ENCODE measurements at regions not wholly inside any gene's neighbourhood (a gene's known extent, or its start where the extent isn't known, plus 50 kb on each side); places are given as distances from the start of the nearest gene placed in this dataset.
"Not testable (repeated sequence)": the region's sequence is repeated elsewhere in the genome, so short reads cannot be mapped to it uniquely, and the experiment has no call there.

DNA sequence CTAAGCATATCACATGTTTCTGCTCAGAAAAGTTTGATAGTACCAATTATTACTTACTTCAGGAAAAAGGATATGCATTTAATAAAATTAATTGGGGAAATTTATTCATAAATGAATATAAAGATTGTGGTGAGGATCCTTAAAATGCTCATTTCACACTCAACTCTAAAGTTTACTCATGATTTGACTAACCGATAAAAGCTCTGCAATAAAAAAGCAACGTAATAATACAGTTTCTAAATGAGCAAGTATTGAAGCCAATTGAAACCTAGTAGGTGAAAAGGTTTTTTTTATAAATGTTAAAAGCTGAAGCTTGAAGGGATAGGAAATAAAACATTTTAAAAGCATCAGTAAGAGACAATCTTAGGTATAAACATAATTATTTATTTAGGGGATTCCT lies 308.3 kb upstream of the STEAP1 start:
- DNase-seq (ENCODE audit: low read depth), result no peak
- no peak overlapping the region for H3K4me3 ChIP-seq (ENCODE audit: low read depth, low read length)
- TF ChIP-seq, protein P1, sequence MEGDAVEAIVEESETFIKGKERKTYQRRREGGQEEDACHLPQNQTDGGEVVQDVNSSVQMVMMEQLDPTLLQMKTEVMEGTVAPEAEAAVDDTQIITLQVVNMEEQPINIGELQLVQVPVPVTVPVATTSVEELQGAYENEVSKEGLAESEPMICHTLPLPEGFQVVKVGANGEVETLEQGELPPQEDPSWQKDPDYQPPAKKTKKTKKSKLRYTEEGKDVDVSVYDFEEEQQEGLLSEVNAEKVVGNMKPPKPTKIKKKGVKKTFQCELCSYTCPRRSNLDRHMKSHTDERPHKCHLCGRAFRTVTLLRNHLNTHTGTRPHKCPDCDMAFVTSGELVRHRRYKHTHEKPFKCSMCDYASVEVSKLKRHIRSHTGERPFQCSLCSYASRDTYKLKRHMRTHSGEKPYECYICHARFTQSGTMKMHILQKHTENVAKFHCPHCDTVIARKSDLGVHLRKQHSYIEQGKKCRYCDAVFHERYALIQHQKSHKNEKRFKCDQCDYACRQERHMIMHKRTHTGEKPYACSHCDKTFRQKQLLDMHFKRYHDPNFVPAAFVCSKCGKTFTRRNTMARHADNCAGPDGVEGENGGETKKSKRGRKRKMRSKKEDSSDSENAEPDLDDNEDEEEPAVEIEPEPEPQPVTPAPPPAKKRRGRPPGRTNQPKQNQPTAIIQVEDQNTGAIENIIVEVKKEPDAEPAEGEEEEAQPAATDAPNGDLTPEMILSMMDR (conservative IDR thresholded peaks at IDR 0.05; ENCODE audit: low read depth, low read length), result no peak

DNA sequence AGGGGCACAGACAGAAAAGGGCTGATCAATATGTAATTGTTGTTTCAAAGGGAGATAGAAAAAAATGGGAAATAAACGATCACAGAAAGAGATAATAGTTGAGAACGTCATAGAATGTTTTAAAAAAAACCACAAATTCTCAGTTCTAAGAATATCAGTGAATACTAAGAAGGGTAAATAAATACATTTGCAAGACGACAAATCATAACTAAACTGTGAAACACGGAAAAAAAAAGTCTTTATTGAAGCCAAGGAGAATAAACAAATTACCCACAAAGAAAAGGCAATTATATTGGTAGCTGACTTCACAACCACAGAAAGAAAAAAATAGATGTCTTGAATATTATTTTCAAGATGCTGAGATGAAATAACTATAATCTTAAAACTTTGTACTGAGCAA lies 305.2 kb upstream of the STEAP1 start:
- no peak overlapping the region for H3K4me3 ChIP-seq (ENCODE audit: low read depth, low read length)
- no peak for DNase-seq (ENCODE audit: low read depth)
- TF ChIP-seq, protein P1 (conservative IDR thresholded peaks at IDR 0.05; ENCODE audit: low read depth, low read length), result no peak

DNA sequence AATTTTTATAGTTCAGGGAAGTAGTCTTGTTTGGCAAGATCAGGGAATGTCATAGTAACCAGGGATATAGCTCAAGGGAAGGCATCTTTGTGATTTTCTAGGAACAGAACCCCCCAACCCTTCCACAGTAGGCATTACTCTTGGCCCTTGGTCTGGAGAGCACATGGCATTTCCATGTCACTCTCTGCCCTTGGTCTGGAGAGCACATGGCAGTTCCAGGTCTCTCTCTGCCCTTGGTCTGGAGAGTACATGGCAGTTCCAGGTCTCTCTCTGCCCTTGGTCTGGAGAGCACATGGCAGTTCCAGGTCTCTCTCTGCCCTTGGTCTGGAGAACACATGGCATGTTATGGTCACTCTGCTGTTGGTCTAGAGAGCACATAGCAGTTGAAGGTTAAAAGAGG lies 297.2 kb upstream of the STEAP1 start:
- not testable (repeated sequence) for H3K4me3 ChIP-seq (ENCODE audit: low read depth, low read length)

DNA sequence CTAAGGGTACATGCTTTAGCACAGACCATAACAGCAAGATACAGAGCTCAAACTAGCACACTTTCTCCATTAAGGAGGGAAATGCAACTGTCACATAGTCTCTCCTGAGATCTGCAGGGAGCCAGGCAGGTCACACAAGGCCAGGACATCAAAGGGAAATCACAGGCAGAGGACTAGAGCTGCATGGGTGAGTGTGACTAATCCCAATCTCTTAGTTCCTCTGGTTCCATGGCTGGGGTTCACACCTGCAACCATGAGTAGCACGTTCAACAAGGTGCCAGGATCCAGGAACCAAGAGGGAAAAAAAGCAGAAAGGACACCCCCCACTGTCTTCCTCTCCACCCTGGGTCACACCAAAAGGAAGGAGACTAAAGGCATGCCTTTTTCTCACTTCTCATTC lies 296.5 kb upstream of the STEAP1 start:
- TF ChIP-seq, protein P1 (conservative IDR thresholded peaks at IDR 0.05; ENCODE audit: low read depth, low read length), result no peak
- no peak overlapping the region for H3K4me3 ChIP-seq (ENCODE audit: low read depth, low read length)
- no peak for DNase-seq (ENCODE audit: low read depth)

More for the DNA sequence above, 297.2 kb upstream of the STEAP1 start:
- DNase-seq (ENCODE audit: low read depth), result not testable (repeated sequence)

DNA sequence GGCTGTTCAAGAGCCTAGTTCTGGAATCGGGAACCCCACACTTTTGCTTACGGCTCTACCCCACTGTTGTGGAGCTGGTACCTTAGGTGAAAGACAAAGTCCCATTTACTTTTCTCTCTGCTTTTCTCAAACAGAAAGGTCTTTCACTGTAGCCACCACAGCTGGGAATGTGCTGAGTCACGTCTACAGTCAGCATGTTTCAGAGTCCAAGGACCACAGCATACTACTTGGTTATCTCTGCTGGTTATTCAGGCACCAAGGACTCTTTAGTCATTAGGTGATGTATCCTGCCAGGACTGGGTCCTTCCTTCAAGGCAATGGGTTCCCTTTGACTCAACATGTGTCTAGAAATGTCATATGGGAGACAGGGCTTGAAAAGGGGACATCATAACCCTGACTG lies 266.8 kb upstream of the STEAP1 start:
- TF ChIP-seq, protein P1 (conservative IDR thresholded peaks at IDR 0.05; ENCODE audit: low read depth, low read length), result no peak
- no peak overlapping the region for H3K4me3 ChIP-seq (ENCODE audit: low read depth, low read length)
- DNase-seq (ENCODE audit: low read depth), result no peak

DNA sequence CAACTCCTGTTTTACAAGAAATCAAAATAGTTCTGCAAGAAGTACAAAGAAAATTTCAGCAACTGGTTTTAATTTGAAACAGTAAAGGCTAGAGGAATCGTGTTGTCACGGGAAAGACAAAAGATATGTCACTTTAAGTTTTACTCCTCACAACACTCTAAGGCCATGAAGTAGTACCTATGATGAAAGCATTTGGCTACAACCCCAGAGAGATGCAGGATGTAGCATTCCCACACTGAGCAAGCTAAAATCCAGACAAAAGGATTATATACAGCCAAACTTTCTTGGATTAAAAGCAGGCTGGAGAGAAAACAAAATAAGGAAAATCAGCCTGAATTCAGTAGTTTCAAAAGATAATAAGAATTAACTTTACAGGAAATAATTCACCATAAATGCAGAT lies 245.5 kb upstream of the STEAP1 start:
- DNase-seq (ENCODE audit: low read depth), result no peak
- no peak overlapping the region for H3K4me3 ChIP-seq (ENCODE audit: low read depth, low read length)
- TF ChIP-seq, protein P1 (conservative IDR thresholded peaks at IDR 0.05; ENCODE audit: low read depth, low read length), result no peak

DNA sequence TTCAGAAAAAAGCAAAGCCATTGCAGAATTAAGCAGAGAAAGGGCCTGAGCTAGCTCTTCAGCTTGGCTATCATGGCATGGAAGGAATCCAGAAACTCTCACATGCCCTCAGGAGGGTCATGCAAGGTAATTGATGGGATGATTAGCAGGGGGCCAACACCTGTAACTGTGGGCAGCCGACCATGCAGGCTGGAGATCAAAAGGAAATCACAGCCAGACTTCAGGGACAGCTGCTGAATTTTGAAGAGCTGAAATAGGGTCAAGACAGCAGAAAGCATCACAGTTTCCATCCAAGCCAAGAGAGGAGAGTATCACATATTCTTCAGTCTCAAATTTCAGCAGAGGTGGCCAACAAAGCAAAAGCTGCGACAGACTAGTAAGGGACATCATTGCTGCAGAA lies 239.6 kb upstream of the STEAP1 start:
- TF ChIP-seq, protein P1 (conservative IDR thresholded peaks at IDR 0.05; ENCODE audit: low read depth, low read length), result no peak
- DNase-seq (ENCODE audit: low read depth), result no peak
- no peak overlapping the region for H3K4me3 ChIP-seq (ENCODE audit: low read depth, low read length)

DNA sequence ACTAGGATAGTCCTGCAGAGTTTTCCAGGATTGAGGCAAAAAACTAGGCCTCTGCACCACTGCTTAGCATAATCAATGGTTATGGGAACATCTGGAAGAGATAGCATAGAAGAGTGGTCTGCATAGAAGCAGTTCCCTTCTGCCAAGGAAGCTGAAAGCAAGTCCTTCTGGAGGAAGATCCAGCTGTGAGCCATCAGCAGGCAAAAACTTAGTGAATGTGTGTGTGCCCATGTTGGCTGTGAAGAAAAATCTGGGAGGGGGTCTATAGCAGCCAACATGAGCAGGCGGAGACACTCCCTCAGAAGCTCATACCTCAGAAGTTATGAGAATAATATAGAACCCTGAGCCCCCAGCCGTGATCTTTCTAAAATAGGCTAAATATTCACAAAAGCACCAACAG lies 228.1 kb upstream of the STEAP1 start:
- H3K4me3 ChIP-seq (ENCODE audit: low read depth, low read length), result no peak overlapping the region

More for the DNA sequence above, 228.1 kb upstream of the STEAP1 start:
- TF ChIP-seq, protein P1 (conservative IDR thresholded peaks at IDR 0.05; ENCODE audit: low read depth, low read length), result no peak
- DNase-seq (ENCODE audit: low read depth), result no peak
